NCI-H1694 treated with DMSO at 0.1 percent for 48 hours (cell line): ENCODE measurements at regions not wholly inside any gene's neighbourhood (a gene's known extent, or its start where the extent isn't known, plus 50 kb on each side); places are given as distances from the start of the nearest gene placed in this dataset.
A peak's percentile ranks its signal among the peaks of the same experiment; 100 is the strongest.

Source experiments
- DNase-seq: peaks from one replicate; lab custom pipeline; 2025; lab: John Stamatoyannopoulos, UW

GRCh38 chr7:113825832-113826231, 93.0 kb downstream of the PPP1R3A start:
- no peak for DNase-seq

- DNase-seq = no peak
These were observed 94.5 kb downstream of the PPP1R3A start for GRCh38 chr7:113824117-113824823.

GRCh38 chr7:113819474-113819873, 99.3 kb downstream of the PPP1R3A start:
- DNase-seq = no peak

GRCh38 chr7:113816639-113817038, 102.2 kb downstream of the PPP1R3A start:
- no peak for DNase-seq

GRCh38 chr7:113813471-113813870, 105.3 kb downstream of the PPP1R3A start:
- DNase-seq = no peak

- no peak for DNase-seq
These were observed 106.1 kb downstream of the PPP1R3A start for GRCh38 chr7:113812591-113813255.

GRCh38 chr7:113810080-113810744, 108.6 kb downstream of the PPP1R3A start:
- DNase-seq = no peak

GRCh38 chr7:113809581-113809980, 109.2 kb downstream of the PPP1R3A start:
- no peak for DNase-seq

- no peak for DNase-seq
These were observed 112.0 kb downstream of the PPP1R3A start for GRCh38 chr7:113806633-113807327.

- DNase-seq = no peak
These were observed 112.8 kb downstream of the PPP1R3A start for GRCh38 chr7:113805976-113806375.

- no peak for DNase-seq
These were observed 114.2 kb downstream of the PPP1R3A start for GRCh38 chr7:113804475-113805095.

- DNase-seq = no peak
These were observed 117.1 kb downstream of the PPP1R3A start for GRCh38 chr7:113801751-113802150.

GRCh38 chr7:113800826-113801225, 118.0 kb downstream of the PPP1R3A start:
- DNase-seq = no peak

GRCh38 chr7:113799896-113800295, 118.9 kb downstream of the PPP1R3A start:
- peak; percentile 91 for DNase-seq

- no peak for DNase-seq
These were observed 121.3 kb downstream of the PPP1R3A start for GRCh38 chr7:113797420-113798010.

GRCh38 chr7:113796557-113796956, 122.3 kb downstream of the PPP1R3A start:
- no peak for DNase-seq

- DNase-seq = no peak
These were observed 124.2 kb downstream of the PPP1R3A start for GRCh38 chr7:113794573-113794972.

GRCh38 chr7:113793171-113793570, 125.6 kb downstream of the PPP1R3A start:
- DNase-seq = no peak

- no peak for DNase-seq
These were observed 128.8 kb downstream of the PPP1R3A start for GRCh38 chr7:113790025-113790424.

- no peak for DNase-seq
These were observed 131.7 kb downstream of the PPP1R3A start for GRCh38 chr7:113787106-113787505.

- no peak for DNase-seq
These were observed 133.9 kb downstream of the PPP1R3A start for GRCh38 chr7:113784956-113785355.

- no peak for DNase-seq
These were observed 134.5 kb downstream of the PPP1R3A start for GRCh38 chr7:113784316-113784715.
